CD4-positive, alpha-beta T cell treated with Interleukin-6 at 100 ng/mL for 8 hours (primary cell): ENCODE measurements at regions not wholly inside any gene's neighbourhood (a gene's known extent, or its start where the extent isn't known, plus 50 kb on each side); places are given as distances from the start of the nearest gene placed in this dataset.
"Not testable (repeated sequence)": the region's sequence is repeated elsewhere in the genome, so short reads cannot be mapped to it uniquely, and the experiment has no call there.

Experiments
- DNase-seq: peaks from one replicate; pipeline ENCODE4 v3.0.0-alpha.2; 2020; ENCODE audit warnings: mixed read lengths, low spot score

DNA sequence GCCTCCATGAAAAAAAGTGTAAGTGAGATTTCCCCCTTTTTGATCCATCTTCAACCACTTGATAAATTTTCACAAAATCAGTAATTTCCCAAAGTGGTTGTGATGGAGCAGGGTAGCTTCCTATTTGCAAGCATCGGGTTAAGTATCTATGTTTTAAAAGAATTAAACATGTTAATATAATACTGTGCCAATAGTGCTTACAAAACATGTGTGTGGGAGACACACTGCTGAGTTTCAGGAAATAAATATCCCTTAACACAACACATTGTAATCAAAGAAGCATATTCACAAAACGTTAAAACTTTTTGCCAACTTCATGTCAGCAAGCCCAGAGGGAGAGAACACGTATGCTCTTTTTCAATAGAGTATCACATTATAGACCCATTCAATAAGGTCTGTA is 526.9 kb downstream of the TTLL7 start:
- not testable (repeated sequence) for DNase-seq

DNA sequence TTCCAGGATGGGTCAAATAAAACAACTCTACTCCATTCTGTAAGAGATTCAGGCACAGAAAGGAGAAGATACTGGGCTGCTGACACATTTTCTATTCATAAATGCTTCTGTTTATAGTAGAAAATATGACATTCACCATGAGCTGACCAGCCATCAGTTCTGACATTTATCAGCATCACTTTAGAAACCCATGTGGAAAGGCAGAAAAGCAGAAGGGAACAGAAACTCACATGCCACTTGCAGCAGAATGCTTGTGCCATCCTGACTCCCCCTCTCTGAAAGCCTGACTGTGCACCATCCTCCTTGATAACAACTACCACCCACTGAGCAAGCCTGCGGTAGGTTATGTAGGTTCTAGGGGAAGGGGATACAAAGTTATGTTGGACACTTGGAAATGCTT is 527.7 kb downstream of the TTLL7 start:
- DNase-seq: not testable (repeated sequence)

GRCh38 chr1:83468336-83468735 is 530.6 kb downstream of the TTLL7 start:
- not testable (repeated sequence) for DNase-seq

- DNase-seq: not testable (repeated sequence)
These were observed 541.1 kb downstream of the TTLL7 start for GRCh38 chr1:83457735-83458248.

DNA sequence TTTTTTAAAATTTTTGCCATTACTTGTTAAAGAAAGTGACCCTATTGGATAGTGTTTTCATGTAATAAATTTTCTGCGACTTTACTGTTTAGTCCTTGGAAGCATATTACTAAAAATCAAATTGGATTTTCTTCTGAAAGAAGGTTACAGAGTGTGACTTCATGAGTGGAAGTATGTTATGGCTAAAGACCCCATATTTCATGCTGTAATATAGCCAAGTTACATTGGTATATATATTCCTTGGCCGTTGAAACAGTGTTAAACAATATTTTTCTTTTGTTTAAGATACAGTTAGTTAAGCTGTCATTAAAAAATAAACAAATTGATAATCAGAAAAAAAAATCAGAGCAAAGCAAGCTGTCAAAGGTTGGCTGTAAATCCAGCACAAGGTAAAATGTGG is 541.7 kb downstream of the TTLL7 start:
- not testable (repeated sequence) for DNase-seq

GRCh38 chr1:83455753-83456152 is 543.2 kb downstream of the TTLL7 start:
- not testable (repeated sequence) for DNase-seq

GRCh38 chr1:83445873-83446272 is 553.1 kb downstream of the TTLL7 start:
- DNase-seq: not testable (repeated sequence)

DNA sequence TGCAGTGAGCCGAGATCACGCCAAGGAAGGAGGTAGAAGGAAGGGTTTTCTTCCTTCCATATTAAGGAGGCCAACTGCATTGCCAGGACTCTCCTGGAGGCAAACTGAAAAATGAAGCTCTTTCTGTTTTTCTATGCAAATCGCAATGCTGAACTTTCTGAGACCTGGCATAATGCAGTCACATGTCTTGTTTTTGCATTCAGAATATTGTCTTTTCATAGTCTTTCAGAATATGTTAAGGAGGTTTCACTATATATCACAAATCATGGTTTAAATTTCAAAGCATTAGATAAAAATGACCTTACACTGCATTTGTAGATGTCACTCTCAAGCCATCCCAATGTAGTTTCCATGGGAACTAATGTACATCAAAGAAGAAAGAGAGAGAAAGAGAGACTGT is 556.5 kb downstream of the TTLL7 start:
- not testable (repeated sequence) for DNase-seq

GRCh38 chr1:83440586-83440985 is 558.3 kb downstream of the TTLL7 start:
- not testable (repeated sequence) for DNase-seq

DNA sequence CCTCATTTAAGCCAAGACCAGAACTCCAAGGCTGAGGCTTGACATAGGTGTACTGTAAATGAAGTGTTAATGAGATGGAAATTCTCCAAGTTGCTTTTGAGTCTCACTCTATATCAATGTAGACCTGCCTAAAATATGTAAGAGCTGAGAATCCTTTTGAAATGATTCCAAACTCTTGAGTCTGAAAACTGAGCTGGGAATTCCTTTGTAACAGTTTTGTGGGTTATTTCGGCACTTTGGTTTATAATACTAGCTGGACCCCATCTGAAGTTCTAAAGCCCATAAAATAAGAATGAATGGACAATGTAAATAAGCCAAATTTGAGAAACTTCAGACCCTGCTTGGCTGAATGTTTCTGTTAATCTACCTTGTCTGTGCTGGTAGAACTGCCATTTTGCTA is 558.9 kb downstream of the TTLL7 start:
- not testable (repeated sequence) for DNase-seq

DNA sequence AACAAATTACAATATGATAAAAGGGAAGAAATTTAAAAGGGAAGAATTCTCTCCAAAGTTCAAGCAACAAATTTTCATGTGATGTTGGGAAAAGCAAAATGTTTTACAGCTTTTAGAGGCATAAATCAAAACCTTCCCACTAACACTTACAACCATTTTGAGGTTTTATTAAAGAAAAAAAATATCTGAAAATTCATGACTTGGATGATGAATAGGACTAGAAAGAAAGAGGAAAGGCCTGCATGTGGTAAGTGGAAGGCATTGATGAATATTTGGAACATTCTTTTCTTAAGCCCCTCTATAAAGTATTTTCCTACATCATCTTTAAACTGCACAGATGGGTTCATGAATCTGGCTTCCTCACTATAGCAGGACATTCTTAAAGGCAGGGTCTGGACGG is 560.6 kb downstream of the TTLL7 start:
- not testable (repeated sequence) for DNase-seq

DNA sequence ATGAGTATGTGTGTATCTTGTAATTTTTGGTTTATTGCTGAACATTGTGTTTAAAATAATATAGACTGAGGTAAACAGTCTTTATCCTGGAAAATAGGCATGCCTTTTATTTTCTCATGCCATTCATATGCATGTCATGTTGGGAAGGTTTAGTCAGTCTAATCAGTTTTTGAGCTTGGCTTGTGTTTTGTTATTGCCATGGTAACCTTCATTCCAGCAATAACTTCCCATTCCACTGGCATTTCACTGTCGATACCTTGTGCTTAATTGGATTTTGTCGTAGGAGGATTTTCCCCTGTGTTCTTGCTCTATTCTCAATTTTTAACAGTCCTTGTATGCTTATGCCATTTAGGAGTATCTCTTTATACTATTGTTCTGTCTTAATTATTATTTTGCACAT is 563.6 kb downstream of the TTLL7 start:
- not testable (repeated sequence) for DNase-seq

- not testable (repeated sequence) for DNase-seq
These were observed 571.4 kb downstream of the TTLL7 start for GRCh38 chr1:83427566-83427965.

- not testable (repeated sequence) for DNase-seq
These were observed 575.5 kb downstream of the TTLL7 start for GRCh38 chr1:83423382-83423781.

GRCh38 chr1:83418558-83418957 is 580.4 kb downstream of the TTLL7 start:
- DNase-seq: no peak

GRCh38 chr1:83413839-83414107 is 585.2 kb downstream of the TTLL7 start:
- not testable (repeated sequence) for DNase-seq

GRCh38 chr1:83410746-83411413 is 588.1 kb downstream of the TTLL7 start:
- DNase-seq: not testable (repeated sequence)

- DNase-seq: not testable (repeated sequence)
These were observed 592.1 kb downstream of the TTLL7 start for GRCh38 chr1:83406693-83407371.

DNA sequence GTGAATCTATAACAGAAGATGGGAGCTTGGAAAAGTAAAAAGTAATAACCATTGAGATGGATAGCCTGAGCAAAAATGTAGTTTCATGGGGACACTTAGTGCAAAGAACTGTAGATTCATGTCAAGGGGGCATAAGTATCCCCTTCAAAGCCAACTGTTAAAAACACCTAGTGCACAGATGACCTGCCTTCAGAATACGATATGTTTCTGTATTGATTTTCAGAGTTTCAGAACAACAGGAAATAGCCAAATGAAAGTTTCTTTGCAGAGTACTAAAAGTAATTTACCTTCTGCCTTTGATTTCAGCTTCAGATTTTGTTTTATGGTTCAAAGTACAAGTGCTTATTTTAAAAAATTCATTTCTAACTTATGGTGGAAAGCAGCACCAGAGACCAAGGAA is 593.1 kb downstream of the TTLL7 start:
- DNase-seq: not testable (repeated sequence)

GRCh38 chr1:83403500-83403899 is 595.4 kb downstream of the TTLL7 start:
- DNase-seq: not testable (repeated sequence)

- DNase-seq: not testable (repeated sequence)
These were observed 597.8 kb downstream of the TTLL7 start for GRCh38 chr1:83401146-83401545.

GRCh38 chr1:83400173-83400572 is 598.8 kb downstream of the TTLL7 start:
- not testable (repeated sequence) for DNase-seq

DNA sequence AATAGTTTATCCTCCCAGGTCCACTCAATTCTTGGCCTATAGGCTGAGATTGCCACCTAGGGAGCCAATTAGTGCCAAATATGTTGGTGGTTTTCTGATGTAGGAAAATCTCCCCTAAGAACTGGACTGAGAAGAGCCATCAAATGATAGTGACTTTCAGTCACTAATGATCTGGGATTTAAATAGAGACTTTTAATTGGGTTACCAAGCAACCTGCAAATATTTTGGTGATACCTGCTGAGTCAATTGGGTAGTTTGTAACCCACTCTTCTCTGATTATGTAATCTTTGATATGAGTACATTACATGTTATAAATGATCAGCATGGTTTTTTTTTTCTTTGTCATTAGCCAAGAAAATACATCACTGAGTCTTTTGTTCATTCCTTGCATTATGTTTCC is 600.8 kb downstream of the TTLL7 start:
- not testable (repeated sequence) for DNase-seq
